HG03139 (cell line): ENCODE measurements at regions not wholly inside any gene's neighbourhood (a gene's known extent, or its start where the extent isn't known, plus 50 kb on each side); places are given as distances from the start of the nearest gene placed in this dataset.

Source experiments
- ATAC-seq: cut with Tn5 transposase; IDR thresholded peaks from one replicate; pipeline ENCODE4 v1.9.1; 2021; ENCODE audit not compliant: unreplicated experiment

DNA sequence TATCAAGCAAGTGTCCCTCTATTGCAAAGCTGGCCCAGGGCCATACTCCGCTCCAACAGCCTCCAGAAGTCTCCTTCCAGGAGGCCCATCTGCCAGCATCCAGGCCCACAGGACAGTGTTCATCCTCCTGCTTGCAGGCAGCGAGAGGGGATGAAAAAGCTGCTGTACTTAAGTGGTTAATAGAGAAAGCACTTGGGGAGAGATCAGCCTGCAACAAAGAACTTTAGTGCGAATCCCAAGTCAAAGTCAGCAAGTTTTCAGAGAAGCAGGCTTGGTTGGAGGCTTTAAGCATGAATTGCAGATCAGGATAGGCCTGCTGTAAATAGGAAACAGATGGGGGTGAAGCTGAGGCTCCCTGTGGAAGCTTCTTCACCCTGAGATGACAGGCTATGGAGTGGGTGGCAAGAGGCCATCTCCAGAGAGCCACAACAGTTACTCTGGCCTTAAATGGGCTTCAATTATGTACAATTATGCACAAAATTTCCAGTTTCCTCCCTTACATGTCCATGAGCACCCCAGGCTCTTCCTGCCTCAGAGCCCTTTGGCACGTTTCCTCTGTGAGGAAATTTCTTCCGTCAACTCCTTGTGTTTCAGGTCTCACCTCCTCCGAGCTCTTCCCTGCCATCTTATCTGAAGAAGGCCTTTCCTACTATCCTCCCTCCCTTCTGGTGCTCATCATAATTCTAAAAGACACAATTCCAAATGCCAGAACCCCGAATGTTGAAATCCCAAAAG lies 98.0 kb upstream of the NR3C1 start:
- ATAC-seq = no peak

DNA sequence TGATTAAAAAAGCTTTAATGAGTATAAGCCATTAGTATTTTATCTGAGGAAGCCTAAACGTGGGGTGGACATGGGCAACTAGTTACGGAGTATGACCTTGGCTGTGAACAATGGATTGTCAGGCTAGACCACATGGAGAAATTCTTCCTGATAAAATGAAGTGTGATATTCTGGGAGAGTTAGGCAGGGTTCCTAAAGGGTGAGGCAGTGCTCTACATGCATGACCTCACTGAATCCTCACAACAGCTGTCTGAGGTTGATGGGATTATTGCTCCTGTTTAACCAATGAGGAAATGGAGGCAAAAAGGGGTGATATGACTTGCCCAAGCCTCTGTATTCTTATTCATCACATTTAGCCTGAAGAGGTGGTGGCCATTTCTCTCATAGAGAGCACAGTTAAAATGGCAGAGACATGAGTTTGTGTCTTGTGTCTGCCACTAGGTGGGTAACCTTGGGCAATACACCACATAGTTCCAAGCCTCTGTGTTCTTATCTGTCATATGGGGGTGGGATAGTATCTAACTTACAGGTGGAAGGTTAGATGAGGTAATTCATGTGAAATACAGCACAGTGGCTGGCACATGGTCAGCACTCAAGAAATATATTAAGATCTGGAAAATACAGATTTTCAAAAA lies 96.1 kb upstream of the NR3C1 start:
- ATAC-seq = no peak

DNA sequence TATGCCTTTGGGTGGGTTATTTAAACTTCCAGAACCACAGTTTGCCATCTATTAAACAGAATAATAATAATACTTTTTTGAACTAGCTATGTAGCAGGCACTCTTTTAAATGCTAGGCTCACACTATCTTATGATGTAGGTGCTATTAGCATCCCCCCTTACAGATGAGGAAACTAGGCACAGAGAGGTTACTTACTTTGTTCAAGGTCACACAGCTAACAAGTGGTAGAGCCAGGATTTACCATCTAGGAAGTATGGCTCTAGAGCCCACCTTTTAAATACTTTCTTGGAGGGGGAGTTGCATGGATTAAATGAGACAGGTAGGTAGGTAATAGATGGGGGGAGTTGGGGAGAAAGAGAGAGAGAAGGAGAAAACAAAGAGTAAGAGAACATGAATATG lies 95.3 kb upstream of the NR3C1 start:
- no peak for ATAC-seq

DNA sequence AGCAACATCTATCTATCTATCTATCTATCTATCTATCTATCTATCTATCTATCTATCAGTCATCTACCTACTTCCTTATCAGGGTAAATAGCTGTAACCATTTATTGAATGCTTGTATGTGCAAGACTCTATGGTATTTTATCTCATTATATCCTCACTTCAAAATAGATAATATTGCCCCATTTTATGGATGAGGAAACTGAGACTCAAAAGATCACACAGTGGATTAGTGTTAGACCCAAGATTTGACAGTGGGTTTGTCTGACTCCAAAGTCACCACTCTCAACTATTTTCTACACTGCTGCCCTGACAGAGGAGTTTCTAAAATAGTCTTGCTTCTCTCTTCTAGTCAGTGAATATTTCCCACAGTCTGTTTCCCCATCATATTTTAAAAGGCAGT lies 94.3 kb upstream of the NR3C1 start:
- ATAC-seq = no peak

DNA sequence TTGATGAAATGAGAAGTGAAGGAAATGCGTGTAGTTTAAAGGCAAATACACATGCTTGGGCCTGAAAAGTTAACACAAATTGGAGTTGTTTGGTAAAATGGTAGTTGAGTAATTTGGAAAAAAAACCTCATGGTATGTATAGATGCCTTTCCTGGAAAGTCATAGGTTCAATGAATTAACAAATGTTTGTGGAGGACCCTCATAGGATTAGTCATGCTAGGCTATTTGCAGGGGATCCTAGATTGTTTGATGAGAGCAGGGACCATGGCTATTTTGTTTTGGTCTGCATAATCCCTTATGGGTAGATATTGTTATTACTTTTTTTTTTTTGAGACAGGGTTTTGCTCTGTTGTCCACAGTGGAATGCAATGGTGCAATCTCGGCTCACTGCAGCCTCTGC lies 93.5 kb upstream of the NR3C1 start:
- no peak for ATAC-seq

DNA sequence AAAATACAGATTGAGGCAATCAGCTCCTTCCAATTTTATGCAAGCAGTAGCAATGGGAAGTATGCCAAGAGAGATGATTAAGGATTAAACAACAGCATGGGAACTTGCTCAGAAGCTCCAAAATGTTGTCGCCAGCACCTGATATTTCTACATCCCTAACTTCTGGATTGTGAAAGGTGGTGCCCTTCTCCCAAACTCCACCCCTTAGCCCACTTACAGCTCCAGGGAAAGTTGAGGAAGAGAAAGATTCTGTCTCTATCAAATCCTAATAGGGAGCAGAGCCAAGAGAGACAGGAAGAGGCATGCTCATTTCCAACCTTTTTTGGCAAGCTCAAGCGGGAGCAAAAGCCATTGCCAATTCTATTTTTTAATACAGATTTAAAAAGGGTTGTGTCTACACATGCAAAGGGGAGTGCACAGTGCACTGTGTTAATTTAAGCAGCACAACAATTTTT lies 92.4 kb upstream of the NR3C1 start:
- ATAC-seq = no peak

DNA sequence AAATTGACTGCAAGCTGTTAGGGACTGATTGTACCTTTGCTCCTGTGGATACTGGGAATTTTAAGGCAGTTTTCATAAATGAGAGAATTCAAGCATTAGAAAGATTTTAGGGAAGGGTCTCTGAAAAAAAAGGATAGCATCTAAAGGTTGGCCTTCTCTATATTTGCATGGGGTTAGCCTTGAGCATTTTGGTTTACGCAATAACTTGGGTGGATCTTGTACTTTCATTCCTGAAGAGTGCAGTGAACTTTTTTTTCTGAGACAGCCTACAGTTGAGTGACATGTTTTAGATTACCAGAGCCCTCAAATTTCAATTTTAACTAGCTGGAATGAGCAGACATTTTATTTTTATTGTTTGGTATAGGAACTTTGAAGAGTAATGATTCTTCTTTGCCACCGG lies 91.6 kb upstream of the NR3C1 start:
- ATAC-seq = no peak

DNA sequence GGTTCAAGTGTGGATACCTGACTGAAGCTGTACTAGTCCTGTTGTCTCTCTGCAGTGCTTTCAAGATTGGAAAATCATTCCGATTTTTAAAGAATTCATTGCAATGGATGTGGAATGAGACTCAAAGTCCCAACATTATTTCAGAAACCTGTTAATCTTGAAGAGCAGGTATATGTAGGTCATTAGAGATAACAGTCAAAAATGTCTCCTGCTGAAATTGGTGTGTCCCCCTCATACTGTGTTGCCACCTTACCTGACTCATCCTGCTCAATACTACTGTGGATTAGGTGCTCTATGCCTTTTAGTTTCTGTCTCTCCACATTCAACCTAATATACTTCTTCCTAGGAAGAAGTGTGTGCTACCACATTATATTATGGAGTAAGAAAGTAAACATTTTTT lies 91.1 kb upstream of the NR3C1 start:
- no peak for ATAC-seq

DNA sequence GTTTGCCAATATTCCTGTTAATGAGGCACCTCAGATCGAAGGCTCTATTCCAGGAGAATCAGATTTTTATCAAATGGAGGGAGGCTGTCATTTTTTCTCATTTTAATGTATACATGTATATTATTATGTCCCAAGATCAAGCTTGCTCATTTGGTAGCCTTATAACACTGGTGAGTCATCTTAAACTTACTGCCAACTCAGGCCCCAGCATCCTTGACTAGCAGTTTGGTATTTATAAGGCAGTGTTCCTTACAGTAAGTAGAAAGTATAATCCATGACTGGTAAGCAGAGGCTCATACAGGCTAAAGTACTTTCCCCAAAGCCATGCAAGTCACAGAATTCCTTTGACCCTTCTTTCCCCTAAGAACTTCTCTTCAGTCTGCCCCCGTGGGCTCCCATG lies 90.7 kb upstream of the NR3C1 start:
- no peak for ATAC-seq

DNA sequence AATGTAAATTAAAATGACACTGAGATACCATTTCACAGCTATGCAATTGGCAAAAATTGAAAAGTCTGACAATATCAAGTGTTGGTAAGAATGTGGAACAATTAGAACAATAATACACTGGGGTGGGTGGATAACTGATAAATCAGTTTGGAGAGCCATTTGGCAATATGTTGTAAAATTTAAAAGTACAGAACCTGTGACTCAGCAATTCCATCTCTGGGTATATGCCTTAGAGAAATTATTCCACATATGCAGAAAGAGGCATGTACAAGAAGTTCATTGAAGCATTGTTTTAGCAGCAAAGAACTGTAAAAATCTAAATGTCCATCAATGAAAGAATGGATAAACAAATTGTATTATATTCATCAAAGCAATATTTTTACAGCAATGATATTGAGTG lies 89.3 kb upstream of the NR3C1 start:
- no peak for ATAC-seq

DNA sequence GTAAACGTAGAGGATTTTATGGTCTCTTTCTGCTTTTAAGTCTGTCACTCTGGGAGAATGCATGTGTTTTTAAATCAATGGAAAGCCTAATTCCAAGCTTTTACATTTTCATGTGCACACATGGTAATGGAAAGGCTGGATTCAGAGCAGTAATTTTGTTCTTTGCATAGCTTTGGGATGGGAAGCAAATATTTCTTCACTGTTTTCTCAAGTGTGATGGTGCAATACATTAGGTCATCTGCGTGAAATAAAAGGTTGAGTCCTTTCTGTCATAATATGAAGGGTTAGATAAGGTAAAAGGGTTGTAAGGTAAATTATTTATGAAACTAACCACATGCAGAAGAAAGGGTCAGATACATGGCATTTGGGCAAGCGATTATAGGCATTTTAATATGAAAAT lies 88.2 kb upstream of the NR3C1 start:
- ATAC-seq = no peak

DNA sequence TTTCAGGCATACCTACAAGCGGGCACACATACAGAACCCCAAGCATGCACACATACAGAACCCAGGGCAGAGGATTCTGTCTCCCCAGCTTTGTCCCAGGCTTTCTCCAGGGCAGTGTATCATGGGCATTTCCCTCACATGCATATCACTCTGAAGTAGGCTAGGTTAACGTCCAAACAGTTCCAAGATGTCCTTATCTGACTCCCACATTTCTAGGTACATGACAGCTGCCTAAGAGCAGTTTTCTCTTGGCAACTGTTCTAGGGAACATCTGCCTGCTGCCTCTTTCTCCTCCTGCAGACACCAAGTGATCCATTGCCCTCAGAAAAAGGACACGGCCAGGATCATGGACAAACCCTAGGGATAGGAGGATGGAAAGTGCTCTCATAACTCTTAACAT lies 84.9 kb upstream of the NR3C1 start:
- ATAC-seq = no peak

DNA sequence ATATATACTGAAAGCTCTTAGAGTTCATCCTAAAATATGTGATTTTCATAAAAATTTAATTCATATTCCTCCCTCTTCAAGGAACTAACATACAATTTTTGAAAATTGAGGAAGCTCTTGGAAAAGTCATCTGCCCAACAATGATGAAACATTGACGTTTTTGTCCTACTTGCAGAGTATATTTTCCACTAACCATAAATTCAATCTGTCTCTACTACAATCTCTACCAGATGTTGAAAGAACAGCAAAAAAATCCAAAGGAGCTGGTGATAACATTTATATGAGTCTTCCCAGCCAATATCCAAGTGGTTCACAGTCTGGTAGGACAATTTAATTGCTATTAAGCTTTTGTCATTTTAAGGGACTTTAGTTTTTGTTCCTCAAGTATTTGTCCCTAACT lies 81.1 kb upstream of the NR3C1 start:
- ATAC-seq = no peak

DNA sequence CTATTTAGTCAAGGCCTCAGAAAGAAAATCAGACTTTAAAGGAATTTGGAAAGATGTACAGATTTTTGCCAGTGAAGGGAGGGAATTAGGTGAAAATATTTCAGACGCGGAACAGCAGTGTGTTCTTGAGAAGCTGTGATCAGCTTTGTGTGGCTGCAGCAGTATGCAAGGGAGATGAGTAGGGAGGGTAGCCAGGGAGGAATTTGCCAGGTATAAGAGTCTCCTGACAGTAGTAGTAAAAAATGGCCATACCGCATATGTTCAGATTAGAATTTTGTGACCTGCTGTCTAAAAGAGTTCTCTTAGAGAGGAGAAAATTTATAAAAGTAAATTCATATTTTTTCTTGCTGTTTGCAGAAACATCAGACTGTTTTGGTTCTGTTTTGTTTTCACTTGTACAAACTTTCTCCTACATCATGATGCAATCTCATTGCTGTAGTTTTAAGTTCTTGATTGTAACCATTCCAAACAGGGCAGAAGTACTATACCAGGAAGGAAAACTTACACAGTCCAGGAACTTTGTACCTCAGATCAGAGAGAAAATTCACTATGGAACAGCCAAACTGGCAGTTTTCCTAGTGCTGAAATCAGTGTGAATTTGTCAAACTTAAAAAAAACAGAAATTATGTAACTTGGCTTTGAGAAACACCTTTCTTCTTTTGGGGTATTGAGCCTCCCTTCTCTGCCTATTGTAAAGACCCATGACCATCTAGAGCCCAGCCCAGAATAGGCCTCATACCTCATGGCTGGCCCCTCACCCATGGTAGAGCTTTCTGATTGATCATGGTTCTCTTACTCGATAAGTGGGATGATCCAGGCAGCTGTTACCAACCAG lies 78.4 kb upstream of the NR3C1 start:
- ATAC-seq = no peak

DNA sequence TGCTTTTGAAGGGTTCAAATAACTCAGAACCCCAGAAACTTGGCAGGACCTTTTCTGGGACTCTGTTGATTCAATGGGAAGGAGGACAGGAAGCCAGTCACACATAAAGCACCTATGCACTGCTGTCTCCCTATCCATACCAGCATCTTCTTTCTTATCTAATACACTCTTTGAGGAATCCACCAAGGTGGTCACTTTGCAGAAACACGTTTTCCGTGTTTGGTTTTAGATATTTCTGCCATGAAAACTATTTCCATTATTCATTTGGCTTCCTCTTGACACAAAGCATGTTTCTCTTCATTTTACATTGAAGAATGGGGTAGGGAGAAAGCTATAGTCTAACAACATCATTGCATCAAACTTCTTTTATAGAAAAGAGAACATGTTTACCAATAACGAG lies 76.5 kb upstream of the NR3C1 start:
- ATAC-seq = no peak

DNA sequence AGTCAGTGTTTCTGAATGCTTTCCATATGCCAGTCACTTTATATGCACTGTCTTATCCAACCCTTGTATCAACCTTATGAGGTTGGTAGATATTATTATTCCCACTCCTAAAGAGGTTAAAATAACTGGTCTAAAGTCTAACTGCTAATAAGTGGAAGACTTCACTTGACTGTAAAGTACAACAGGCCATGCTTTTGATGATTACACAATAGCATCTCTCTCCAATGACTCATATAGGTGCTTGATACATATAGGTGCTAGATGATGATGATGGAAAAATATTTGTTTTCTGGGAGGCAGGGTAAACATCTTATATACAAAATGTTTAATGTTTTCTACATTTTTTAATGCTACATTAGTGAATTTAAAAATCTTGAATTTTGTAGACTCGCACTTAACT lies 75.9 kb upstream of the NR3C1 start:
- no peak for ATAC-seq

DNA sequence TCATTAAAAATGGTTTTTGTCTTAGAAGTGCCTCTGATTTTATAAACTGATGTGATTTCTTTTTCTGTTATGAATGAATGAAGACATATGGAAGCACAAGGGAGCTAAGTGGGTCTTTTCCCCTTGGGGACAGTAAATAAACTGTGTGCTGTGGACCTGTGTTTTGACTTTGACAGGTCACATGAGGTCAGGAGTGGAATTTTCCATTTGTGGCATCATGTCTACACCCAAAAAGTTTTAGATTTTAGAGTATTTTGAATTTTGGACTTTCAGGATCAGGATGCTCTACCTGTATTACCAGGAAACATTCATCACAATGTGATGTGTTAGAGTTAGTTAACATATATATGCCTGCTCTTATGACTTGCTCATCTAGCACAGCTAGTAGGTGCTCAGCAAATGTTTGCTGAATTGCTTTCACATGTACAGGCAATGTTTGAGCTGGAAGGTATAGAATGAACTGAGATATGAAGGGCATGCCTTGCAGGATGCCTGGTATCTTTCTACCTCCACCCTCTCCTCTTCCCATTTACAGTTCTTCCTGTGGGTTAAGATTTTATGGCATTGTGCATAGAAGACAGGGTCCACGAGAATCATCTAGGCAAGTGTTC lies 73.2 kb upstream of the NR3C1 start:
- no peak for ATAC-seq

DNA sequence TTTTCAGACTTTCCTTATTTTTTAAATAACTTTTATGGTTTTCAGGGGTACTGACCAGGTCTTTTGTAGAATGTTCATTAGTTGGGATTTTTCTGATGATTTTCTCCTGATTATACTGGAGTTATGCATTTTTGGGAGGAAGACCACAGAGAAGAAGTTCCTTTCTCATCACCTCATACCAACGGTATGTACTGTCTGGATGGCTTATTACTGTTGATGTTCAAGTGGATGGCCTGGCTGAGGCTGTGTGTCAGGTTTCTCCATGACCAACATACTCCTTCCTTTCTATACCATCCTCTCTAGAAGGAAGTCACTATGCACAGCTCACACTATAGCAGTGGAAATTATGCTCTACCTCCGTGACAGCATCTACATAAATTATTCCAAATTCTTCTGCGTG lies 71.1 kb upstream of the NR3C1 start:
- no peak for ATAC-seq

DNA sequence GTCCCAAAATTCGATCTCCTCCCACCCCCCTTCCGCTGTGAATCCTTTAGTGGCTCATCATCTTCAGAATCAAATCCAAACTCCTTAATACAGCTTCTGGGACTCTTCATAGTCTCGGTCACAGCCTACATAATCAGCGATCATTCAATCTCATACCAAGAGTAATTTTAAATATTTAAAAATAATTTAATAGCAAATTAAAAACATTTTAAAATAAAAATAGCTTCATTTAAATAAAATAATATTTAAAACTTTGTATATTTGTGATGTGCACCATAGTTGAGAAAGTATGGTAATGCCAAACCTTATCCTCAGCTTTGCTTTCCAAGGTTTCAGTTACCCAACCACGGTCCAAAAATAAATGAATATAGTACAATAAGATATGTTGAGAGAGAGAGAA lies 70.0 kb upstream of the NR3C1 start:
- no peak for ATAC-seq

DNA sequence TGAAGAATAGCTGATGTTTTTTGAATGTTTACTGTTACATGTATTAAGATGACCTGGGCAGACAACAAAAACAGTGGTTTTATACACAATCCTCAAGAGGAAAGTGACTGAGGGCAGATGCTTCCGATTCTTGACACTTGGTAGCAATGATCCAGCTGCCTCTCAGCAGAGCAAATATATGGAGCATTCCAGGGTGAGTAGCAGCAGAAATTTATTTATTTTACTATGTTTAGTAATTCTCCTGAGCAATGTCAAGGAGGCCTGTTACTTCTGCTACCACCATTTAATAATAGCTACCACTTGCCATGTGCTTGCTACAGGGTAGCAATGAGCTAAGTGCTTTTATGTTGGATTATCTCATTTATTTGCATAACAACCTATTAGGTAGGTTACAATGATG lies 69.1 kb upstream of the NR3C1 start:
- no peak for ATAC-seq

DNA sequence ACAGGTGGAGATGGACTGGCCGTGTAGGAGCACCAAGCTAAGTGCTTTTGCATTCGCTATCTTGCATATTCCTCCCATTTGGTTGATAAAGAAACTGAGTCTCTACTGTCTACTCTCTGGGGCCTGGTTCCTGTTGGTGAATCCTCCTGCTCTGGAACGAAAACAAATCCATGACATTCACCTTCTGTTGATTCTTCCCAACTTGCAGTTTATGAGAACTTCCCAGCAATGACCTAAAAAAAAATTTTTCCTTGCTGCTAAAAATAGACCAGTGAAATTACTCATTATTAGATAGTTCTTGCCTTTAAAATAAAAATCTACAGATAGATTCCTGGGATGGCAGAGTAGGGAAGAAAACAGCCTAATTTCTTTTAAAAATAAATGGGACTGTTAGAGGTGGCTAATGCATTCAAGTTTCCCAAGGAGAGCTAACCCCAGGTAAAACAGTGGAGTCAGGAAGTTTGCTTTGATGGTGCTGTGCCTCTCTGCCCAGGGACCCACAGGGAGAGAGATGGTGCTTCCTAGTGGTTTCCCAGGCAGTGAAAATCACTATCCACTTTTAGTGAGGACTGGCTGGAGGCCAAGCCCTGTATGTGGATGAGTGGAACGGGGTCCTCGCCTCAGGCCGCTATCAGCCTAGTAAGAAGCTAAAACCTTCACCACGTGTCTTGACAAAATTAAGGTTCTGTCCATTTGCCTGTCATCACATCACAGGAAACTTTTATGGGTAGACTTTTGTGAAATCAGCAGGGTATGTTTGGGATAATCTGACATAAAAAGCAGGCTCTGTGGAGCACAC lies 68.4 kb upstream of the NR3C1 start:
- no peak for ATAC-seq
